ENCODE measurements at regions not wholly inside any gene's neighbourhood (a gene's known extent, or its start where the extent isn't known, plus 50 kb on each side); places are given as distances from the start of the nearest gene placed in this dataset.

DNA sequence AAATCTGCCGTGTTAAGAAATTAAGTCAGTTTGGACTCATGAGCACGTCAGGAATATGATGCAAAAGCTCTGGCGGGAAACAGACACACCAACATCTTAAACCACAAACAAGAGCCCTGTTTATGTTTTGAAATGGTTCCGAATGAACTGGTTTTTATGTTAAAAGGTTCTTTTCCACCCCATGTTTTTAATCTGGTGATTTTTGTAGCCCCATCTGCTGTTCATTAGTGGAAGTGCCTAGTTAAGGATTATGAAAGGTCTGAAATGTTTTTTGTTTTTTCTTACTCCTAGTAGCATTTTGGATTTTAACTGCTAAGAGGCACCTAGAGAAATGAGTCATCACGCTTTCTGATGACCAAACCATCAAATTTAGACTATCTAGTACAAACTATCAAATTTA is 404.1 kb upstream of the MKI67 start:
- TF ChIP-seq, protein P1, sequence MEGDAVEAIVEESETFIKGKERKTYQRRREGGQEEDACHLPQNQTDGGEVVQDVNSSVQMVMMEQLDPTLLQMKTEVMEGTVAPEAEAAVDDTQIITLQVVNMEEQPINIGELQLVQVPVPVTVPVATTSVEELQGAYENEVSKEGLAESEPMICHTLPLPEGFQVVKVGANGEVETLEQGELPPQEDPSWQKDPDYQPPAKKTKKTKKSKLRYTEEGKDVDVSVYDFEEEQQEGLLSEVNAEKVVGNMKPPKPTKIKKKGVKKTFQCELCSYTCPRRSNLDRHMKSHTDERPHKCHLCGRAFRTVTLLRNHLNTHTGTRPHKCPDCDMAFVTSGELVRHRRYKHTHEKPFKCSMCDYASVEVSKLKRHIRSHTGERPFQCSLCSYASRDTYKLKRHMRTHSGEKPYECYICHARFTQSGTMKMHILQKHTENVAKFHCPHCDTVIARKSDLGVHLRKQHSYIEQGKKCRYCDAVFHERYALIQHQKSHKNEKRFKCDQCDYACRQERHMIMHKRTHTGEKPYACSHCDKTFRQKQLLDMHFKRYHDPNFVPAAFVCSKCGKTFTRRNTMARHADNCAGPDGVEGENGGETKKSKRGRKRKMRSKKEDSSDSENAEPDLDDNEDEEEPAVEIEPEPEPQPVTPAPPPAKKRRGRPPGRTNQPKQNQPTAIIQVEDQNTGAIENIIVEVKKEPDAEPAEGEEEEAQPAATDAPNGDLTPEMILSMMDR (conservative IDR thresholded peaks at IDR 0.05 in 1 of 2, IDR thresholded peaks at IDR 0.05 in 1 of 2; ENCODE audit: extremely low read depth in 1 of 2, insufficient read depth in 1 of 2, low read depth in 1 of 2, low read length in 2 of 2) = peak in 1 of 2 donors; percentile 34
- no peak for TF ChIP-seq EZH2 (IDR thresholded peaks at IDR 0.05; ENCODE audit: borderline replicate concordance, low read length)

All from mammary epithelial cell (primary cell).